ENCODE measurements at regions not wholly inside any gene's neighbourhood (a gene's known extent, or its start where the extent isn't known, plus 50 kb on each side); places are given as distances from the start of the nearest gene placed in this dataset.
"Not testable (repeated sequence)": the region's sequence is repeated elsewhere in the genome, so short reads cannot be mapped to it uniquely, and the experiment has no call there.

DNA sequence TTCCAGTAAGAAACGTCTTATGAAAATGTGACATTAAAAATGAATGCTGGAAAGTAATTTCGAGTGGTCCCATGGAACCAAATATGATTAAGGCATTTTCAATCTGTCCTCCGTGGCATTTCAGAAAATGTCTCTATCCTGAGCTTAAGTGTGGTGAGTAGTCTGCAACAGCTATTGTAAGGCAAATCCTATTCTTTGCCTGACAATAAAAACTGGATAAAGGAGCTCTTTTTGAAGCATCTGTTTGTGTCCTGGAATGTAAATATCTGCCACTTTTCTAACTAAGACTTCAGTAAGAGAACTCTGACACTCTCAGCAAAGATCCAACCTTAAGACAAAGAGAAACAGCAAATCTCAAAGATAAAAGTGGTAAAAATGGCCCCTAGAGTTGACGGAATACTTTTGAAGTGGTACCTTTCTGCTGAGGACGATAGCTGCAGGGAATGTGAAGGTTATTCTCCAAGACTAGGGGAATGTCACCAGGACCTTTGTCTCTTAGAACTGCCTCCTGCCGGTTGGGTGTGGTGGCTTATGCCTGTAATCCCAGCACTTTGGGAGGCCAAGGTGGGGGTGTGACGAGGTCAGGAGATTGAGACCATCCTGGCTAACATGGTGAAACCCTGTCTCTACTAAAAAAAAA is 486.7 kb upstream of the ZP4 start:
- no peak for DNase-seq (ENCODE audit: low read depth)

DNA sequence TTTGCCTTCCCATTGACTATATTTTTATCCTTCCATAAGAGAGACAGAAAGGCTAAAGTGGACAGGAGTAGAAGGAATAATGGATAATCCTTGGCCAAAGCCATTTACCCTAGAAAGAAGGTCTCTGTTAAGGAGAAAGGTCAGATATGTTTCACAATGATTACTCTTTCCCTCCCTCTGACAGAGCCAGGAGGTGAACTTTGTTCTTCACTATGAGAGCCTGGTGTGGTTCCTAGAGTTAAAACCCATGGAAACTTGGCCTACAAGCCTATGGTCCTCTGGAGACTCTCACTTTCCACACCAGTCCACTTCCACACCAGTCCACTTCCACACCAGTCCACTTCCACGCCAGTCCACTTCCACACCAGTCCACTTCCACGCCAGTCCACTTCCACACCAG is 479.9 kb upstream of the ZP4 start:
- DNase-seq (ENCODE audit: low read depth), result no peak

DNA sequence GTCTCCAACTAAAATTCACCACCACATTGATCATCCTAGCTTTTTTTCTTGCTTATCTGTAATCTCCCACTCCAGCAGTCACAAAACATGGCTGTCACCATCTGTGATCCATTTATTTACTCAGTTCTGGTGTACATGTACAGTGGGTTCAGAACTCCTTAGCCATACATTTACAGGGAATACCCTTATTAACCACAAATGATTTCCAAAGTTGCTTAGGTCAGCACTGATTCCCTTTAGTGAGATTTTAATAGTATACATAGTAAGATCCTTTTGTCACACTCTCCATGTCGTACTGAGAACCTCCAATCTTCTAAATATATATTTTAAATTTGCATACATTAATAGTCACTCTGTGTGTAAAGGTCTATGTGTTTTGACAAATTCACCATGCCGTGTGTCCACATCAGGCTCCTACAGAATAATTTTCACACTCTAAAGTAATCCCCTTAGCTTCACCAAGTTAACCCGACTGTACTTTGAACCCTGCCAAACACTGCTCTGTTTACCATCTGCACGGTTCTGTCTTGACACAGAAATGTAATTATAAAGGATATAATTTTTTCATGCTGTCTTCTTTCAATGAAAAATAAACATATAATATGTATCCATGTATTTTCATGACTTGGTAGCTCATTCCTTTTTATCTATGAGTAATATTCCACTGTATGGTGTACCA is 473.6 kb upstream of the ZP4 start:
- no peak for DNase-seq (ENCODE audit: low read depth)

DNA sequence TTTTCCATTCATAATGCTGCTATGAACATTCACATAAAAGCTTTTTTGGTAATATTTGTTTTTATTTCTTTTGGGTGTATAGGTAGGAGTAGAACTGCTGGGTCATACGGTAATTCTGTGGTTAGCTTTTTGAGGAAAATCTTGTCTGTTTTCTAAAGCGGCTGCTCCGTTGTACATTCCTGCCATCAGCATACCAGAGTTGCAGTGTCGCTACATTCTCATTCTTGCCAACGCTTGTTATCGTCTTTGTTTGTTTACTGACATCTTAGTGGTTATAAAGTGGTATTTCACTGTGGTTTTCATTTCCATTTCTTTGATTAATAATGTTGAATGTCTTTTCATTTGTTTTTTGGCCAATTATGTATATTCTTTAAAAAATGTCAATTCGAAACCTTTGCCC is 469.8 kb upstream of the ZP4 start:
- no peak for DNase-seq (ENCODE audit: low read depth)

DNA sequence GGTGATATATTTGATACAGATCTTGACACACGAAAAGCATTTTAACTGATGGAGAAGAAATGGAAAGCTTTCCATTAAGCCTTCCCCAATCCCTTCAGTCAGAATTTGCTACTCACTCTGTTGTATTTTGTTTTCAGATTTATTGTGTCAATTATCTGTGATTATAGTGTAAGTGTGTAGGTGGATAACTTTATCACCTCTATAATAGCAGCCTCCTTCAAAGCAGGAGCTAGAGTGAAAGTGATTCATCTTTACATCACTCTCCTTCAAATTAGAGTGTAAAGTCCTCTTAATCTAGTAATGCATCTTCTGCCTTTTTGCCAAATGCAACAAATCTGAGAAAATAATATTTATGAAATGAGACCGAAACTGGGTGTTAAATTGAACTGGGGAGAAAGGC is 459.7 kb upstream of the ZP4 start:
- no peak for DNase-seq (ENCODE audit: low read depth)

DNA sequence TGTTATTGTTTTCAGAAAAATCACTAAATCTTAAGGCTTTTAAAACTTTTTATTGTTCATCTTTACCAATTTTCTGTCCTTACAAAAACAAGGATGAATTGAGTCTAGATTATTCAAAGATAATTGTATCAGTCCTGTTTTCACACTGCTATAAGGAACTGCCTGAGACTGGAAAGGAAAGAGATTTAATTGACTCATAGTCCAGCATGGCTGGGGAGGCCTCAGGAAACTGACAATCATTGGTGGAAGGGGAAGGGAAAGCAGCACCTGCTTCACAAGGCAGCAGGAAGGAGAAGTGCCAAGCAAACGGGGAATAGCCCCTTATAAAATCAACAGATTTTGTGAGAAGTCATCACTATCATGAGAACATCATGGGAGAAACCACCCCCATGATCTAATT is 455.6 kb upstream of the ZP4 start:
- DNase-seq (ENCODE audit: low read depth), result no peak

DNA sequence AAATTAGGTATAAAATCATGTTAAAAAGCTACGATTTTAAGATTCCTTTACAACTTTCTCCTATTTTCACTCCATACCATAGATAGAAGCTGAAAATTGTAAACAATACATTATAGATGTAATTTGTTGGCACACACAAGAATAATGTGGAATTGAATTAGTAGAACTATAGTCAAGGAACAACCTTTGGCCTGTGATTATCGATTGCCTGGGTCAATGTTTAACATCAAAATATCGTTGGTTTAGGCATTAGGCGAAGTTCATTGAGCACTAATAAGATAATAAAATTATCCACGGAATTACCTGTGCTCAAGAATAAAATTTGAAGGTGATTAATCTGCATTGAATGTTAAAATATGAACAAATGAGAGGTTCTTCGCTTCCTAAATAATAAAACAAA is 455.1 kb upstream of the ZP4 start:
- DNase-seq (ENCODE audit: low read depth), result no peak

DNA sequence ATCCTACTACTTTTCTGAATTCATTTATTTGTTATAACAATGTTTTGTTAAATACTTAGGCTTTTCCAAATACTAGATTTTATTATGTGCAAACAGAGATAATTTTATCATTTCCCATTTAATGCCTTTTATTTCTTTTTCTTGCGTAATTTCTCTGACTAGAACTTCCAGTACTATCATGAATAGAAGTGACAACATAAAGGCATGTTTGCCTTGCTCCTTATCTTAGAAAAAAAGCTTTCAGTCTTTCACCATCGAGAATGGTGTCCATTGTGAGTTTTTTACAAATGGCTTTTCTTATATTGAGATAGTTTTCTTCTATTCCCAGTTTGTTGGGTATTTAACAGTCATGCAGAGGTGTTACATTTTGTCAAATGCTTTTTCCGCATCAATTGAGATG is 453.1 kb upstream of the ZP4 start:
- DNase-seq (ENCODE audit: low read depth), result no peak

DNA sequence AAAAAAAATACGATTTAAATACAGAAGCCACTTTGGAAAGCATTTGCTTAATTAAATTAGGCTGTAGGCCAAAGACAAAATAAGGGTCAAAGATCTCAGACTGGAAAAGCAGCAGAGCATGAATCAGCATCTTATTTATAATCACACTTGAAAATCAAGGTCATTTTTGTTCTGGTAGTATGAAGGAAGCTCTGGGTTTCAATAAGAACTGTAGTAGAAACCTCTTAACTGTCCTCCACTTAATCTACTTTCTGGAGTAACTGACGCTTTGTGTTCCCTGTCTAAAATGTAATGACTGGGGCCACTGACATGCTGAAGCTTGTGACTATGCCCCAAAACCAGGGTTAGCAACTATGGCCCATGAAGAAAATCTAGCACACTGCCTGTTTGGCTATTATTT is 450.7 kb upstream of the ZP4 start:
- no peak for DNase-seq (ENCODE audit: low read depth)

DNA sequence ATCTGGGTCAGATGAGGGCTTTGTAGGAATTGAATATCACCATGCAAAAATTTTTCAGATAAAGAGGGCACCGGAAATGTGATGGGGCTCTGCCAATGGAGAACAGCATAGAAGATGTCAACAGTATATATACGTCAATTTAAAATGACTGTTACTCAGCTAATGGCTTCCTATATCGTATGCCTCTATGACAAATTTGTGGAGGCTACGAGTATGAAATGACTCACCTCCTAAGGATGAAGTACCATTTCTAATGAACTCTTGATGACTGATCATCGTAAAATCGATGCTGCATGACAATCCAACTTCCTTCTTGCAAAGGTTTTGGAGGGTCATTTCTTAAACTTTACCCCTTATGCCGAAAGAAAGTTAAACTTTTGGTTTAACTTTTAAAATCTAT is 450.3 kb upstream of the ZP4 start:
- DNase-seq (ENCODE audit: low read depth), result no peak

DNA sequence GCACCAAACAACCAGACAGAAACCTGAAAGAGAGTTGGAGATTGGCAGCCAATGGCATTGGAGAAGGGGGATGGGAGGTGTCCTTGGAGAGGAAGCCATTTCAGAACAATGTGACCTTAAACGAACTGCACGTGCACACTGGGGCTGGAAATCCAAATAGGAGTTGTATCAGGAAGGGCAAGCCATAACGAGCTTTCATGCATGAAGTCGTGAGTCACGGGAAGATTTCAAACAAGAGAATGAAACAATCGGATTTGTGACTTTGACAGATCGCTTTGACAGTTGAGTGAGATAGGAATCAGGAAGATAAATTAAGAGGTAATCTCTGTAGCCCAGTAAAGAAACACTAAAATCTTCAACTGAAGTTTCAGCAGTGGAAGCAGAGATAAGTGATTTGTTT is 445.8 kb upstream of the ZP4 start:
- no peak for DNase-seq (ENCODE audit: low read depth)

DNA sequence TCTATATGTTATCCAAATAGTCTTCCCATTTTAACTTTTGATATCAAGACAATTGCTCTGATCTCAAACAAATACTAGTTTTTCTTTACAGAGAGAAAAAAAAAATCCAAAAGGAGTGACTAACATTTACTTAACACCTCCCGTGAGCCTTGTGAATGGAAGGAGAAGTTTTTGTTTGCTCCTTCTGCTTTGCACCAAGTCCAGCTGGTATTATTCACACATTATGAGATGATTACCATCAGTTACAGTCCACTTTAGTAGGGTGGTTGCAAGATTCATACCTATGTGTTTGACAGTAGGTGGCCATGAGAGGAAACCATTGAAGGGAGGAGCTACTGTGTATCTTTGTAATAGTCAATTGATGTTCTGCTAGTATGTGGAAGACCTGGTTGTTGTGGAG is 443.4 kb upstream of the ZP4 start:
- DNase-seq (ENCODE audit: low read depth), result no peak

DNA sequence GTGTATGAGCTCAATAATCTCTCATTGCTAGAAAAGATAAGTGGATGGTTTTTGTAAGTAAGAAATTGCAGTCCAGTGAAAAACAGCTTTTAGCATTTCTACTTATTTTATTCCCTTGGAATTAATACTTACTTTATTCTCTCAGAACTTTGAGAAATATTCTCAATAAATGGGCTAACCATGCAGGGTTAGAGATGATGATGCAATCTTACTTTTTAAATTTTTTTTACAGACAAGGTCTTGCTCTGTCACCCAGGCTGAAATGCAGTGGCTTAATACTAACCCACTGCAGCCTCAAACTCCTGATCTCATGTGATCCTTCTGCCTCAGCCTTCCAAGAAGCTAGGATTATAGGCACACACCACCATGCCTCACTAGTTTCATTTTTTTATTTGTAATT is 440.8 kb upstream of the ZP4 start:
- DNase-seq (ENCODE audit: low read depth), result no peak

DNA sequence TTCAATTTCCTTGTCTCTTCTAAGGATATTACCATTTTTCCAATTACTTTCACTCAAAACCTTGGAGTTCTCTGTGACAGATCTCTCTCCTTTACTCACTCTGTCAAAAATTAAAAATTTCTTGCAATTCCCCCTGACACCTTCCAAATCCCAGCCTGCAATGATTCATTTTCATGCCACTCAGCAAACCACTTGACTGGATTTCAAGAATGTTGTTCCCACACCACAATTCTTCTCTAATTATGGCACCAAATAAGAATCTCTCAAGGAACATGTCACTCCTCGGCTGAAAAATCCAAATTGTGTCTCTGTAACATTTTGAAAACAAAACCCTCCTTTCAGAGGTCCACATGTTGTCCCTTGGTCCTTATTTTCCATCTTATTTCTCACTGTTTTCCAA is 438.9 kb upstream of the ZP4 start:
- DNase-seq (ENCODE audit: low read depth), result peak; percentile 21

DNA sequence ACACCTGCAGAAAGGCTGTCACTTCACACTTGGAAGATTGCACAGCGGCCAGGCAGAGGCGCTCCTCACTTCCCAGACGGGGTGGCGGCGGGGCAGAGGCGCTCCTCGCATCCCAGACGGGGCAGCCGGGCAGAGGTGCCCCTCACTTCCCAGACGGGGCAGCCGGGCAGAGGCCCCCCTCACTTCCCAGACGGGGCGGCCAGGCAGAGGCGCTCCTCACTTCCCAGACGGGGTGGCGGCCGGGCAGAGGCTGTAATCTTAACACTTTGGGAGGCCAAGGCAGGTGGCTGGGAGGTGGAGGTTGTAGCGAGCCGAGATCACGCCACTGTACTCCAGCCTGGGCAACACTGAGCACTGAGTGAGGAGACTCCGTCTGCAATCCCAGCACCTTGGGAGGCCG is 436.3 kb upstream of the ZP4 start:
- DNase-seq (ENCODE audit: low read depth), result not testable (repeated sequence)

DNA sequence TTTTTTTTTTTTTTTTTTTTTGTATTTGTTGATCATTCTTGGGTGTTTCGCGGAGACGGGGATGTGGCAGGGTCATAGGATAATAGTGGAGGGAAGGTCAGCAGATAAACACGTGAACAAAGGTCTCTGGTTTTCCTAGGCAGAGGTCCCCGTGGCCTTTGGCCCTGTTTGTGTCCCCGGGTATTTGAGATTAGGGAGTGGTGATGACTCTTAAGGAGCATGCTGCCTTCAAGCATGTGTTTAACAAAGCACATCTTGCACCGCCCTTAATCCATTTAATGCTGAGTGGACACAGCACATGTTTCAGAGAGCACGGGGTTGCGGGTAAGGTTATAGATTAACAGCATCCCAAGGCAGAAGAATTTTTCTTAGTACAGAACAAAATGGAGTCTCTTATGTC is 435.8 kb upstream of the ZP4 start:
- not testable (repeated sequence) for DNase-seq (ENCODE audit: low read depth)

DNA sequence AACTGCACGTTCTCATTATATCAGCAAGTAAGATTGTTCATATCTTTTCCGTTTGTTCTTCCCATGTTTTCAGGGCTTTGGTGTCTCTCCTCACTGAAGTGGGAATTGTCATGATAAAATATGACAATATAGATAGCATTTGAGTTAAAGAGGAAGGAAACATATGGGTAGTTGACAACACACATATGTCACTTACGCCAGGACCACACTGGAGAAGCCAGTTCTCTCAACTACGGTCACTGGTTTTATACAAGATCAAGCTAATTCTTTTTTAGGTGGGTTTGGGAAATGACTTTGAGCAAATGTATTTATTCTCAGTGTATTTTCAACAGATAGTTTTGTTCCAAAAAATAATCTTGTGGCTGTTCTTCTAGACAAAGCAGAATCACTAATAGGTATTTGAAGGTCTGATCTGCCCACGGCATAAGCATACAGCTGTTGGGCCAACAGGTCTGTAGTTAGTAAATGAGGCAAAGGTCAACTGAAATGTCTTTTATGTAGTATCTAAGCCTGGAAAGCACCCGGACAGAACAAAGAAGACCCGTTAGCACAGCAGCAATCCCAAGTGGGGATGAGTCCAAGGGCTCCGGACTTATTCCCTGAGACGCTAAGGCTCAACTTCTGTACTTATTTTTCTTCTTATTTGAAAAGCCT is 433.6 kb upstream of the ZP4 start:
- peak; percentile 17 for DNase-seq (ENCODE audit: low read depth)

DNA sequence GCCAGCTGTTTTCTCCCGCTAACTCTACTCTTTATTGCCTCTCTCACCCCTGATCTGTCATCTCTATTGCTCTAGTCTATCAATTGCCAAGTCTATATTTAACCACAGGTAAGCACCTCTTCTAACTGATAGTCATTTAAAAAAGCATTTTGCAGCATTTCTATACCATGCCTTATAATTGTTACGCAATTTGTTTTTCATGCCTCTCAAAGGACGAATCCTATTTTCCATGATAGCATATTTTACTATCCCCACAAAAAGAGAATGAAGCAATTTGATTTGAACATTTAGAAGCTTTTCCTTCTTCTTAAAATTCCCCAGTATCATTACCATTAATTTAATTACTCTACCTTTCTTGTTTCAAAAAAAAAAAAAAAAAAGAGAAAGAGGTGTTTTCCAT is 432.8 kb upstream of the ZP4 start:
- no peak for DNase-seq (ENCODE audit: low read depth)

DNA sequence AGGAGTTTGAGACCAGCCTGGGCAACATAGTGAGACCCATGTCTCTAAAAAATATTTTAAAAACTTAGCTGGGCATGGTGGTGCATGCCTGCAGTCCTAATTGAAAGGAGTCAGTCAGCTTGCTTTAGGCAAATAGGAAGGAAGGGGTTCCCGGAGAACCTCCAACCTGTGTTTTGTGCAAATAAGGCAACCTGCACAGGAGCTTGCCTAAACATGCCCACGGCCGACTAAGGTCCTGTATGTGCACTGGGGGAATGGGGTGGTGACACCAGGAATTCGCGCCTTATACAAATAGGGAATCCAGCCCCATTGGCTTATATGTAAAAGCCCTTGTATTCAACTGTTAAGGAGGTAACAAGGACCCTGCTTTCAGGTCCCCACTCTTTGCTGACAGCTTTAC is 429.2 kb upstream of the ZP4 start:
- no peak for DNase-seq (ENCODE audit: low read depth)

DNA sequence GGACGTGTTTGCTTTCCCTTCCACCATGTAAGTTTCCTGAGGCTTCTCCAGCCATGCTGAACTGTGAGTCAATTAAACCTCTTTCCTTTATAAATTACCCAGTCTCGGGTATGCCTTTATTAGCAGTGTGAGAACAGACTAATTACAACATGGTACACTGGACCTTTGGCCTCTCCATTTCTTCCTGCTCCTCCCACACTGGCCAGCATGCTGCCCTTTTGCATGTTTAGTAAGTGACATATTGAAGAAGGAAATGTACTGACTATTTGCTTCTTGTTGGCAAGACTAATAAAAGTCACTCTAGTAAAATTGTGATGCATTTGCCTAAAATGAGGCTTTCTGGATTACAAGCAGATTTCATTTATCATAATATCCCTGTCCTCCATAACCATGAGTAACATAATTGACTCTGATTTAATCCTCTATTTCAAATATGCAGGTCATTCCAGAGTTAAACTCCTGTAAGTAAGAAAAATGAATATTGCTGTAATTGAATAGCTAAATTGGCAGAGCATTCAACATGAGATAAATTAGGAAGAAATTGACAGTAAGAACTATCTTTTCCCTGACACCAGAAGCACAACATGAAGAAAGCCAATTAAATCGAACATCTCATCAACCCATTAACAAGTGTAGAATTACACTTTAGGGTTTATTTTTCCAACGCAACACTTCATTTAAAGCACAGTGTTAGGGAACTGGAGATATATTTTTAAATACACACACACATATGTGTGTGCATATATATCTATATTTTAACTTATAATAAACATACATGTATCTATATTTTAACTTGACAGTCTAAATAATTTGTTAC is 427.8 kb upstream of the ZP4 start:
- DNase-seq (ENCODE audit: low read depth), result no peak

DNA sequence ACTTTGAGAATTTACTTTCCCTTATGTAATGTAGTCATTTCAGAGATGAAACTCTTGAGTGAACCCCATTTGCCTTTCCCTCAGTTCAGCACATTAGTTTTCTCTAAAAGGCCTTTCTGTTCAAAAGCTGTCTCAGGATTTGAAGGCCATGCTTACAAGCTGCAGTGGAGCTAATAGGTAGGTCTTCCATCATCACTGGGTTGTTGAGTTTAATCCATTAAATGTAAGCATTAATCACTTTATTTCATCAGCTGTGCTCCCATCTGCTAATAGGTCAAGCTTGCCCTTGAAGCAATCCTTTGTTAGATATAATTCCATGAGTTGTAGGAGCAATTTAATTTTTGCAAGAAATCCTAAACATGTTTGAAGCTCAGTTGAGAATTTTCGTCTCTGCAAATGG is 422.2 kb upstream of the ZP4 start:
- DNase-seq (ENCODE audit: low read depth), result no peak

DNA sequence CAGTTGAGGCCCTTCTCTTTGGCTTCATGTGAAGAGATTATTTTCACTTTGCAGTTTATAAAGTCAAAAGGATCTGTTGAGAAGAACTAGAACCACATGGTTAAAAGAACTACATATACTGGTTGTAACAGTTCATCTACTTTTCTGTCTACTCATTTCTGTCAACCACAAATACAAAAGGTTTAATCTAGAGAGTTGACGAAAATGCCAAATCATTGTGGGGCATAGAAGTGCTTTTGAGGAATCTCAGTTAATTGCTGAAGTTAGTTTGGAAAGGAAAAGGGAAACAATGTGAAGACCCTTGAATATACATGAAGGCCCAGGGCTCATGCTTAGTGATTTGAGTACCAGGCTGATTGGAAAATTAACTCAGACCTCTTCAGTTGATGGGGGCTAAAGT is 415.7 kb upstream of the ZP4 start:
- no peak for DNase-seq (ENCODE audit: low read depth)

DNA sequence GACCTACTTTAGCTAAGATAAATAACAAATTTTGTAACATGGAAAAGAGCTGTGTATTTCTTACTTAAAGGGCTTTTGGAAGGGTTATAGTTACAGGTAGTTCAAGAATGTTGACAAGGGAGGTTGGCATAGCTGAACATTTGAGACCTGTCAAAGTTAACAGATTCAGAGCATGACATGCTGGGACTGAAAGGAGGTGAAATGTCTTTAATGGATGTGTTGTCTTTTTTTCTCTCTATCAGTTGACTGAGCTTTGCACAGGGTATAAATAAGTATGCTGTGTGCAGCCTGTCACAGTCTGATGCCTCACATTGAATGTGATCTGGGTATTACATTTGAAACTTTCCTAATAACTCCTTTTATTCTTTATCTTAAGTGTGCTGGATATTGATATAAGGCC is 411.9 kb upstream of the ZP4 start:
- DNase-seq (ENCODE audit: low read depth), result no peak

All from LHCN-M2 (cell line).